HL-60 (cell line): ENCODE measurements at regions not wholly inside any gene's neighbourhood (a gene's known extent, or its start where the extent isn't known, plus 50 kb on each side); places are given as distances from the start of the nearest gene placed in this dataset.

Experiments used
- DNase-seq, 2 experiments: peaks; one replicate each; pipeline ENCODE4 v3.0.0-alpha.2; 2010 to 2020; ENCODE audit warnings: low read depth in 1 of 2, low spot score in 1 of 2
- H3K27ac ChIP-seq: fragments of 250-450 bp; sonication (Bioruptor Pico); replicated peaks from 2 replicates; pipeline ENCODE4 v1.5.1; 2020; ENCODE audit warnings: mild to moderate bottlenecking, moderate library complexity
- H3K27me3 ChIP-seq: fragments of 250-450 bp; sonication (Bioruptor Pico); 2 replicates; pipeline ENCODE4 v1.5.1; 2021; ENCODE audit warnings: mild to moderate bottlenecking, moderate library complexity; ENCODE audit not compliant: insufficient read depth, poor library complexity, severe bottlenecking
- H3K4me3 ChIP-seq: replicated peaks from 2 replicates; pipeline ENCODE4 v1.5.1; 2011; ENCODE audit warnings: mild to moderate bottlenecking, control low read depth, low read length; ENCODE audit not compliant: insufficient read depth
- GABPA ChIP-seq: IDR thresholded peaks from 2 replicates; pipeline ENCODE4 v1.6.1; 2012; ENCODE audit warnings: low read depth
- POLR2AphosphoS5 ChIP-seq: IDR thresholded peaks from 2 replicates; pipeline ENCODE4 v1.6.1; 2012; ENCODE audit warnings: low read depth
- SPI1 ChIP-seq: IDR thresholded peaks from 2 replicates; pipeline ENCODE4 v1.6.1; 2012; ENCODE audit warnings: low read depth, mild to moderate bottlenecking, borderline replicate concordance
- TF ChIP-seq, protein P1 (sequence below): IDR thresholded peaks from 2 replicates; pipeline ENCODE4 v1.6.1; 2012; ENCODE audit warnings: low read depth; ENCODE audit not compliant: insufficient replicate concordance
- TF ChIP-seq, protein P2 (sequence below): IDR thresholded peaks from one replicate; pipeline ENCODE4 v1.5.1; 2011; ENCODE audit warnings: low read length, control low read depth, inconsistent platforms; ENCODE audit not compliant: insufficient read depth

DNA sequence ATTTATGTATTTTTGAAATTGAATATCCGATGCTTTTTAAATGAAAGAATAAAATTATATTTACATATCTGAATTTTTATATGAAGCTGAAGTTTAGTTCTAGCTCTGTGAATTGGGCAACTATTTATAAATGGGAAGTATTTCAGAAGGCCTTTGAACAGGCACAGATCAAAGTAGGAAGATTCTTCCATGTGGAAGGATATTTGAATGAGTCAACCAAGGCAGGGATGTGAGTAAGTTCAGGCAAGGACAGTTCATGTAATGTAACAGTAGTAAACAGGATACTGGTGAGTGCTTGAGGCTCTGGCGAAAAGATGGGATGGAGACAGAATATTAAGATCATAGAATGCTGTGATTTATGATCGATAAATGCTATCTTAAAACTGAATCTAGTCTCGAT lies 417.8 kb upstream of the CCDC179 start:
- H3K27ac ChIP-seq: no peak overlapping the region
- no peak for DNase-seq
- TF ChIP-seq POLR2AphosphoS5: no peak
- TF ChIP-seq, protein P1, sequence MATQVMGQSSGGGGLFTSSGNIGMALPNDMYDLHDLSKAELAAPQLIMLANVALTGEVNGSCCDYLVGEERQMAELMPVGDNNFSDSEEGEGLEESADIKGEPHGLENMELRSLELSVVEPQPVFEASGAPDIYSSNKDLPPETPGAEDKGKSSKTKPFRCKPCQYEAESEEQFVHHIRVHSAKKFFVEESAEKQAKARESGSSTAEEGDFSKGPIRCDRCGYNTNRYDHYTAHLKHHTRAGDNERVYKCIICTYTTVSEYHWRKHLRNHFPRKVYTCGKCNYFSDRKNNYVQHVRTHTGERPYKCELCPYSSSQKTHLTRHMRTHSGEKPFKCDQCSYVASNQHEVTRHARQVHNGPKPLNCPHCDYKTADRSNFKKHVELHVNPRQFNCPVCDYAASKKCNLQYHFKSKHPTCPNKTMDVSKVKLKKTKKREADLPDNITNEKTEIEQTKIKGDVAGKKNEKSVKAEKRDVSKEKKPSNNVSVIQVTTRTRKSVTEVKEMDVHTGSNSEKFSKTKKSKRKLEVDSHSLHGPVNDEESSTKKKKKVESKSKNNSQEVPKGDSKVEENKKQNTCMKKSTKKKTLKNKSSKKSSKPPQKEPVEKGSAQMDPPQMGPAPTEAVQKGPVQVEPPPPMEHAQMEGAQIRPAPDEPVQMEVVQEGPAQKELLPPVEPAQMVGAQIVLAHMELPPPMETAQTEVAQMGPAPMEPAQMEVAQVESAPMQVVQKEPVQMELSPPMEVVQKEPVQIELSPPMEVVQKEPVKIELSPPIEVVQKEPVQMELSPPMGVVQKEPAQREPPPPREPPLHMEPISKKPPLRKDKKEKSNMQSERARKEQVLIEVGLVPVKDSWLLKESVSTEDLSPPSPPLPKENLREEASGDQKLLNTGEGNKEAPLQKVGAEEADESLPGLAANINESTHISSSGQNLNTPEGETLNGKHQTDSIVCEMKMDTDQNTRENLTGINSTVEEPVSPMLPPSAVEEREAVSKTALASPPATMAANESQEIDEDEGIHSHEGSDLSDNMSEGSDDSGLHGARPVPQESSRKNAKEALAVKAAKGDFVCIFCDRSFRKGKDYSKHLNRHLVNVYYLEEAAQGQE: no peak
- no peak for TF ChIP-seq GABPA
- no peak for TF ChIP-seq SPI1
- TF ChIP-seq, protein P2, sequence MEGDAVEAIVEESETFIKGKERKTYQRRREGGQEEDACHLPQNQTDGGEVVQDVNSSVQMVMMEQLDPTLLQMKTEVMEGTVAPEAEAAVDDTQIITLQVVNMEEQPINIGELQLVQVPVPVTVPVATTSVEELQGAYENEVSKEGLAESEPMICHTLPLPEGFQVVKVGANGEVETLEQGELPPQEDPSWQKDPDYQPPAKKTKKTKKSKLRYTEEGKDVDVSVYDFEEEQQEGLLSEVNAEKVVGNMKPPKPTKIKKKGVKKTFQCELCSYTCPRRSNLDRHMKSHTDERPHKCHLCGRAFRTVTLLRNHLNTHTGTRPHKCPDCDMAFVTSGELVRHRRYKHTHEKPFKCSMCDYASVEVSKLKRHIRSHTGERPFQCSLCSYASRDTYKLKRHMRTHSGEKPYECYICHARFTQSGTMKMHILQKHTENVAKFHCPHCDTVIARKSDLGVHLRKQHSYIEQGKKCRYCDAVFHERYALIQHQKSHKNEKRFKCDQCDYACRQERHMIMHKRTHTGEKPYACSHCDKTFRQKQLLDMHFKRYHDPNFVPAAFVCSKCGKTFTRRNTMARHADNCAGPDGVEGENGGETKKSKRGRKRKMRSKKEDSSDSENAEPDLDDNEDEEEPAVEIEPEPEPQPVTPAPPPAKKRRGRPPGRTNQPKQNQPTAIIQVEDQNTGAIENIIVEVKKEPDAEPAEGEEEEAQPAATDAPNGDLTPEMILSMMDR: no peak

DNA sequence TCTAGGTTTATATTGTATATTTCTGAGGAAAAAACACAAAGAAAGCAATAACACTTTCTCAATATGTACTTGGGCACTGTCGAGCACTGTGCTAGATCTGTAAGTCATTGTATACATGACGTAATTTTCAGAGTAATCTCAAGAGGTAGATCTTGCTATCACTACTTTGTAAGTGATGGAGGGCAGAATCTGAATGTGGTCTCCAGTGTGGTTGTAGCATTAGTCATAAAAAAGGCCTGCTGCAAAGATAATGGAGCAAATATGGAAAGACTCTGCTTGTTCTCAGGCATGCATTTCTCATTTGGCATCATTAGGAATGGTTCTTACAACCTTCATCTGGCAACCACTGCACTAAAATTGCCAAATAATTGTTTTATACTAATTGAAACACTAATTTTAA lies 419.8 kb upstream of the CCDC179 start:
- H3K27ac ChIP-seq: no peak overlapping the region
- no peak overlapping the region for H3K4me3 ChIP-seq
- no peaks in the 10 kb centered on the region for H3K27me3 ChIP-seq
- TF ChIP-seq GABPA: no peak
- TF ChIP-seq, protein P1: no peak
- TF ChIP-seq POLR2AphosphoS5: no peak
- TF ChIP-seq, protein P2: no peak
- no peak for TF ChIP-seq SPI1
- DNase-seq: no peak

More for the DNA sequence above, 417.8 kb upstream of the CCDC179 start:
- no peak overlapping the region for H3K4me3 ChIP-seq
- H3K27me3 ChIP-seq: no peaks in the 10 kb centered on the region

DNA sequence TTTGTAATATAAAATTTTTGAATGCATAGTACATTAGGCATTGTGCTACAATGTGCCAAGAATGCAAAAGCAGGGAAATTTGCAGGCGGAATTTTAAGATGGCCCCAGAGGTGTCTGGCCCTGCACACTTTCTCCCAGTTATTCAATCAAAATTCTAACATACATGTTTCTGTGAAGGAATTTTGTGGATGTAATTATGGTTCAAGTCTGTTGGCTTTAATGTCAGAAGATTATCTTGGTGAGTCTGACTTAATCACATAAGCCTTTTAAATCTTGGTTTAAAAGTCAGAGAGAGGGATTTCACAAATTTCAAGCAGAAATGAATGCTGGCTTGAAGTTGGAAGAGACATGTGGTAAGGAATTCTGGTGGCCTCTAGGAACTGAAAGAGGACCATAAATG lies 423.4 kb upstream of the CCDC179 start:
- H3K4me3 ChIP-seq: no peak overlapping the region
- DNase-seq: no peak
- TF ChIP-seq SPI1 (no peak), POLR2AphosphoS5 (no peak), GABPA (no peak)
- TF ChIP-seq, protein P2: no peak
- TF ChIP-seq, protein P1: no peak
- H3K27ac ChIP-seq: no peak overlapping the region
- no peaks in the 10 kb centered on the region for H3K27me3 ChIP-seq
